ENCODE measurements at regions not wholly inside any gene's neighbourhood (a gene's known extent, or its start where the extent isn't known, plus 50 kb on each side); places are given as distances from the start of the nearest gene placed in this dataset.
"Not testable (repeated sequence)": the region's sequence is repeated elsewhere in the genome, so short reads cannot be mapped to it uniquely, and the experiment has no call there.

DNA sequence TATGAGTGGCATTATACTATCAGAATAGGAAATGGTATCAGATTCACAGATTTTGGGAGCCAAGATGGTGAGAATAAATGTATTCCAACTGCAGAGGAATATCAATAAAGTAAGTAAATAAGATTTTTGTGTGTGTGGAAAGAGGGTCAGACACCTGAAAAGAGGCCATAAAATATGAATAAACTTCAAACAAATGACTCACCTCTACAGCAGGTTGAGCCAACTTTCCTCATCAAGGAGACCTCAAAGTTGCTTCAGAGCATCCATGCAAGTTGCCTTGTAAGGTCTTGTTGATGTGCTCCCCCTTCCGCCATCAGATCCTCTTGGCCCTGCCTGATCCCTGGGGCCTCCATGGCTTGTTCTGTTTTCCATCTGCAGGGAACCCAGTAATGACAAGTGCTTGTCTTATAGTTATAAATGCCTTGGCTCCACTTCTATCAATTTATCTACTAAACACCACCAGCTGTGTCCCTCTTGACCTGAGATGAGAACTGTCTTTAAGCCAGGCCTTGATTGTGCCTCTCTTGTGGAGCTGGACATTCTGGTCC, 775.6 kb downstream of the LTN1 start:
- DNase-seq, result no peak

DNA sequence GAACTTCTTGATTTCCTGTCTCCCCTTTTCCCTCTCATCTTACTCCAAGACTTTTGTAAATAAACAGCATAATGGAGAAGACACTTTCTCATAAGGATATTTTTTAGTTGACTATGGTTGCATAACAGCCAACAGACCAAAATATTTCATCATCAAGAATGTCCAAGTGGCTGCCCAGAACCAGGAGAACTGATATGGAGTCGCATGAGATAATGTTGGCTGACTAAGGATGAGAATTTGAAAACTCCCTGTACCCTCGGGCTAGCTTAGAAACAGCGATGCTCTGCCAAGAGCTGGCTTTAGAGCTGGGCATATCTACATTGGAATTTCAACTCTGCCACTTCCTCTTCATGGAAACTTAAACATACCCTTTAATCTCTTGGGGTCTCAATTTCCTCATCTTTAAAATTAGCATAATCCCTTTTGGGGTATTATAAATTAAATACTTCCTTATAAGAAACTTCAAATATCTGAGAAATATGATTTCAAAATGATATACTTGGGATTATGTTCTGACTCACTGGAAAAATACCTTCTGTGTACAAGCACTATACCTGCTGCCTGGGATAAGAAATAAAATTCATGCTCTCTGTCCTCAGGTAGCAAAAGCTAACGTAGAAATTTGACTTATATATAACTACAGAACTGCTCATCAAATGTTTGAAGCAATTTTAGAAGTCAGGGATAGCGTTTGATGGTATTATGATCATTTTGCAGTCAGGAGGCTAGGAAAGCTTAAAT, 777.3 kb downstream of the LTN1 start:
- DNase-seq, result no peak

GRCh38 chr21:28214786-28215185, 777.9 kb downstream of the LTN1 start:
- DNase-seq, result no peak

DNA sequence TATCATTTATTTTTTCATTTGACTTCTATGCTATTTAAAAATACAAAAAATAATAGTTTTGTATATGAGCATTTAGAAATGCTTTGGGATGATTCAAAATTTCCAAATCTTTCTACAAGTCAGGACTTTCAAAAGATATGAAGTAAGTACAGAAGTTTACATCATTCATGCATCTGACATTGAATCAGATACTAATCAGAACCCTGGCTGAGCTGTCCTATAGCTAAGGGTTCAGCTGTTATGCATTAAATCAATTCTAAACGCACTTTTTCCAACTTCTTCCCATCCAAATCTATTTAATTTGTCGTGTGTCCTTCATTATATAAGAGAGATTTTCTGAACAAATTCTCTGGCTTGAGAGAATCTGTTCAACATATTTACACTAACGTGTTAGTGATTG, 779.4 kb downstream of the LTN1 start:
- DNase-seq, result no peak

GRCh38 chr21:28212061-28212460, 780.6 kb downstream of the LTN1 start:
- DNase-seq, result no peak

DNA sequence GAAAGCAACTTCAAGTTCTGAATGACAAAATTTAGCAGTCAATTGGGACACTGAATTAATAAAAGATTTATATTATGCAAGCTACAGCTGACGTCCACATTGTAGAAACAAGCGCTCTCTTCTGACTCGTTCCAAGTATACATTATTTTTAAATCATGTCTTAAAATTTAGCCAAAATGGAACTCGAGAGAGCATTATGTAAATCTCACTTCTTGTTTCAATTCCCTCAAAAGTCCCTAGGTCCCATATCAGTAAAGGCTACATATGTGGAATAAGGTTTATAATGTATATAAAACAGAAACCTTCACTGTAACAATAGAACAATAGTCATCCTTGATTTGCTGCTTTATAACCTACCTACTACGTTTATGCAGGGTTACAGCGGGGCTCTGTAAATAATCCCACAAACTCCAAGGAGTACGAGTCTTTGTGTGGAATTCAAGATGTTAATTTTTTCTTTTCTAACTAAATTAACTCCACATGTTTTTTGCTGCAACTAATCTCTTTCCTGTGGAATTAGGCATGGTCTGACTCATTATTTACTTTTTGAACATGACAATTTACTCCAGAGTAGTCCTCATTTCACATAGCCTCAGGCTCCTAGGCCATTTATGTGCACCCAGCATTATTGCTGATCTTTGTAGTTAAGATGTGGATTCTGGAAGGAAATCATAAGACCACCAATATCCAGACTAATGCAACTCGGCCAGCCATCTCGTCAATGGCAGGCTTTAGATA, 785.1 kb downstream of the LTN1 start:
- DNase-seq, result no peak

DNA sequence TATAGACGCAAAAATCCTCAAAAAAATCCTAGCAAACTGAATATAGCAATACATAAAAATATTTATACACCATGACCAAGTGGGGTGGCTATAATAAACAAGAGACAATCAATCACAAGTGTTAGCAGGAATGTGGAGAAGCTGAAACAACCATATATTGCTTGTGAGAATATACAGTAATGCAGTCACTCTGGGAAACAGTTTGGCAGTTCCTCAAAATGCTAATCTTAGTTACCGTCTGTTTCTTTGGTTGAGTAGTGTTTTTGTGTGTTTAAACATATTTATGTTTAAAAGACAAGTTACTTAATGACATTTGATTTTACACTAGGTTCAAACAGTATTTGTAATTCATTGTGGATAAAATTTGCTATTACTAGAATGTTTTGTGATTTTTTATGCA, 792.0 kb downstream of the LTN1 start:
- no peak for DNase-seq

DNA sequence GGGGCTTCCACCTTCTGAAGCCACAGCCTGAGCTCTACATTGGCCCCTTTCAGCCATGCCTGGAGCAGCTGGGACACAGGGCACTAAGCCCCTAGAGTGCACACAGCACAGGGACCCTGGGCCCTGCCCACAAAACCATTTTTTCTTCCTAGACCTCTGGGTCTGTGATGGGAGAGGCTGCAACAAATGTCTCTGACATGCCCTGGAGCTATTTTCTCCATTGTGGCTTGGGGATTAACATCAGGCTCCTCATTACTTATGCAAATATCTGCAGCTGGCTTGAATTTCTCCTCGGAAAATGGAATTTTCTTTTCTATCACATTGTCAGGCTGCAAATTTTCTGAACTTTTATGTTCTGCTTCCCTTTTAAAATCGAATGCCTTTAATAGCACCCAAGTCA, 795.7 kb downstream of the LTN1 start:
- DNase-seq, result no peak

GRCh38 chr21:28193189-28193588, 799.5 kb downstream of the LTN1 start:
- DNase-seq, result no peak

GRCh38 chr21:28186604-28187003, 806.1 kb downstream of the LTN1 start:
- no peak for DNase-seq

DNA sequence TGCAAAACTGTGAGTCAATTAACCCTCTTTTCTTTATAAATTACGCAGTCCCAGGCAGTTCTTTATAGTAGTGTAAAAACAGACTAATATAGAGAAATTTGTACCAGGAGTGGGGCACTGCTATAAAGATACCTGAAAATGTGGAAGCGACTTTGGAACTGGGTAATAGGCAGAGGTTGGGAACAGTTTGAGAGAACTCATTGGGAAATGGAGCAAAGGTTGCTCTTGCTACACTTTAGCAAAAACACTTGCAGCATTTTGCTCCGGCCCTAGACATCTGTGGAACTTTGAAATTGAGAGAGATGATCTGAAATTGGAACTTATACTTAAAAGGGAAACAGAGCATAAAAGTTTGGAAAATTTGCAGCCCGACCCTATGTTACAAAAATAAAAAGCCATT, 810.9 kb downstream of the LTN1 start:
- DNase-seq, result no peak

DNA sequence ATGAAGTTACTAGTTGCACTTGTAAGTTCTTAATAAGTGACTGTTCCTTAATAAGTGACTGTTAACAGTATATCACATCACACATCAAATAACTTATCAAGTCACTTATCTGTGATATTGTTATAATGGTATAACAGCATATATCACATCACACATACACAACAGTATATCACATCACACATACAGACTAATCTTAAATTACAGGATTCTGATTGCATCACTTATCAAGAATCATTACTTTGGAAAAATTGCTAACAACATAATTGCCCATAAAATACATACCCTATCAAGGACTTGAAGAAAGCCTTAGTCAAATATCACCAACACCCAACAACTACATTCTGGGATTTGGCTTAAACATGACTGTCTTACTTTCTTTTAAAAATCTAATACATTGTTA, 813.5 kb downstream of the LTN1 start:
- DNase-seq, result no peak

GRCh38 chr21:28177124-28177523, 815.6 kb downstream of the LTN1 start:
- DNase-seq, result no peak

DNA sequence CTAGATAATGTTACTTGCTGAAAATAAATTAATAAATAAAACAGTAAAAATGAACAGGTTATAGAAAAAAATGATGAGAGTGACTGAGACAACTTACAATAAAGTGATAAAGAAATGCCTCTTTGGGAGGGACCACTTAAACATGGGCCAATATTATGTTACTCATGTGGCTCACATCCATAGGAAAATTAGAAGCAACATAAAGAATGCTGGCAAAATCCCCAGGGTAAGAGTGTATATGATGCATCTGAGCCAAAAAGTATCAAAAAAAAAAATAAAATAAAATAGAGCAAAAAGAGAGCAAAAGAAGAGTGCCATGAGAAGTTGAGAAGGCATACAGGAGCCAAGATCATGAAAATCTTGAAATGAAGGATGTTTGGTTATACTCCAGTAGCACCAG, 818.0 kb downstream of the LTN1 start:
- DNase-seq, result no peak

DNA sequence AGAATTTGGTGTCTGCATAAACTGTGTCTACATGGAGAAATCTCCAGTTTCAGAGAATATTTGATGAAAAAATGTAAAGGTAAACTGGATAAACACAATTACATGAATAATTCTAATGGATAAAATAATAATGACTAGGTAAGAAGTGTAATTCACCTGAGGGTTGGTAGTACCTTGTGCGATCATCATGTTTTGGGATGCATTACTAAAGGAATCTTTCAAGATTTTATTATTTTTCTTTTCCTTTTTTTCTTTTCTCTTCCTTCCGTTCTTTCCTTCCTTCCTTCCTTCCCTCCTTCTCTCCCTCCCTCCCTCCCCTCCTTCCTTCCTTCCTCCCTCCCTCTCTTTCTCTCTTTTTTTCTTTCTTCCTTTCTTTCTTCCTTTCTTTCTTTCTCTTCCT, 818.7 kb downstream of the LTN1 start:
- DNase-seq, result no peak

GRCh38 chr21:28172376-28172775, 820.3 kb downstream of the LTN1 start:
- DNase-seq, result no peak

GRCh38 chr21:28167366-28167765, 825.3 kb downstream of the LTN1 start:
- no peak for DNase-seq

DNA sequence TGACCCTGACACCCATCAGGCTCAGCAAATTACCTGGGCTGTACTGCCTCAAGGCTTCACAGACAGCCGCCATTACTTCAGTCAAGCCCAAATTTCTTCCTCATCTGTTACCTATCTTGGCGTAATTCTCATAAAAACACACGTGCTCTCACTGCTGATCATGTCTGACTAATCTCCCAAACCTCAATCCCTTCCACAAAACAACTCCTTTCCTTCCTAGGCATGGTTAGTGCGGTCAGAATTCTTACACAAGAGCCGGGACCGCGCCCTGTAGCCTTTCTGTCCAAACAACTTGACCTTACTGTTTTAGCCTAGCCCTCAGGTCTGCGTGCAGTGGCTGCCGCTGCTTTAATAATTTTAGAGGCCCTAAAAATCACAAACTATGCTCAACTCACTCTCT, 828.2 kb downstream of the LTN1 start:
- not testable (repeated sequence) for DNase-seq

- DNase-seq, result not testable (repeated sequence)
Observed at GRCh38 chr21:28162052-28162451, 830.6 kb downstream of the LTN1 start.

- no peak for DNase-seq
Observed at GRCh38 chr21:28160378-28160777, 832.3 kb downstream of the LTN1 start.

- DNase-seq, result no peak
Observed at GRCh38 chr21:28159396-28159795, 833.3 kb downstream of the LTN1 start.

- no peak for DNase-seq
Observed at GRCh38 chr21:28156590-28156989, 836.1 kb downstream of the LTN1 start.

DNA sequence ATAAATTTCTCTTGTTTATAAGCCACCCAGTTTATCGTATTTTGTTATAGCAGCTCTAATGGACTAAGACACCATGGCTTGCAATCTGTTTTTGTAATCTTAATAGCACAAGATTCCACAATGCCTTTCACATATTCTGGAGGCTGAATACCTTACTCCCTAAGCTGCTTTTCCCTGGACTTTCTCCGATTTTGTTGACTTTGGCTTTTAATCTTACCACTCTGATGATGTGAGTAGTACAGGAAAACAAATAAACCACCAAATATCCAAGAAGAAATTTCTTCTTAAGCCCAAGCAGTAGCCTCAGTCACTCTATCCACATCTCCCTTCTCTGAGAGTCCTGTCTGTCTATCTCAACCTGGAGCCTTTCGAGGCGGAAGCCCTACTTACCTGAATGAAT, 838.6 kb downstream of the LTN1 start:
- DNase-seq, result no peak

DNA sequence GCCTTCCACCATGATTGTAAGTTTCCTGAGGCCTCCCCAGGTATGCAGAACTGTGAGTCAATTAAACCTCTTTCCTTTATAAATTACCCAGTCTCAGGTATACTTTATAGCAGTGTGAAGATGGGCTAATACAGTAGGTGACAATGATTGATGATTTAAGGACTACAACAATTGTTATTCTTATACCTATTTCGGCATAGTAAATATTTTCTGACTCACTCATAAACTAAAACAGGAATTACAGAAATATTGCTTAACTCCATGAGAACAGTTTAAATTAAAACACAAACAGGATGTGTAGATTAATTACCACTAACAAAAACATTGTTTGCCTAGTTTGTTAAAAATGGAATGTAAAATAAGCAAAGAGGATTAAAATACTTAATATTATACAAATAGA, 839.9 kb downstream of the LTN1 start:
- DNase-seq, result no peak
